Suprapubic skin (tissue), 4 donors: ENCODE measurements at regions not wholly inside any gene's neighbourhood (a gene's known extent, or its start where the extent isn't known, plus 50 kb on each side); places are given as distances from the start of the nearest gene placed in this dataset.

Experiments
- EP300 ChIP-seq: sonication (generic); formaldehyde crosslinking; IDR thresholded peaks from one replicate; pipeline ENCODE4 v1.6.1; 2017; ENCODE audit warnings: antibody characterized with exemption
- POLR2A ChIP-seq, 2 donors: fragments of 450-650 bp; IDR thresholded peaks; one replicate each; pipeline ENCODE4 v1.6.1; 2017; ENCODE audit warnings: antibody characterized with exemption in 2 of 2, mild to moderate bottlenecking in 2 of 2, moderate library complexity in 2 of 2
- POLR2AphosphoS5 ChIP-seq, 3 donors: sonication (generic); formaldehyde crosslinking; IDR thresholded peaks; one replicate each; pipeline ENCODE4 v1.6.1; 2017; ENCODE audit warnings: antibody characterized with exemption in 3 of 3
- TF ChIP-seq, protein P1 (sequence below), 2 donors: fragments of 200-600 bp in 1 of 2; fragments of 450-650 bp in 1 of 2; sonication (generic) in 1 of 2; IDR thresholded peaks; one replicate each; pipeline ENCODE4 v1.5.1; 2016 to 2019; ENCODE audit warnings: antibody characterized with exemption in 2 of 2, mild to moderate bottlenecking in 1 of 2, moderate library complexity in 1 of 2

DNA sequence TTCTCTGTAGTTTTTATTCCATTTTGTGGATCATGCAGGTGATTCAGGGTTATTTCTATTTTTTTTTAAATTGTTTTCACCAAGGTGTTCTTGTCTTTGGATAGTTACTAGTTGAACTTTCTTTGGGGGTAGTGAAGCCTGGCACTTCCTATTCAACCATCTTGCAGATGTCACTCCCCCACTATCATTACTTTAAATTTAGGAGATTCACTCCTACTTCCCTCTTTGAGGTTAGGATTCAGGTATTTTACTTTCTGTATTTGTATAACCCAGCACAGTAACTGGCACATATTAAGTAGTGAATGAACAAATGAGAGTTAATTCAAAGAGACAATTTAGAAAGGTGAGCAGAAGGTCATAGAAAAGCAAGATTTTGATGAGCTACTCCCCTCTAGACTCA is 255.6 kb downstream of the ATP23 start:
- TF ChIP-seq, protein P1, sequence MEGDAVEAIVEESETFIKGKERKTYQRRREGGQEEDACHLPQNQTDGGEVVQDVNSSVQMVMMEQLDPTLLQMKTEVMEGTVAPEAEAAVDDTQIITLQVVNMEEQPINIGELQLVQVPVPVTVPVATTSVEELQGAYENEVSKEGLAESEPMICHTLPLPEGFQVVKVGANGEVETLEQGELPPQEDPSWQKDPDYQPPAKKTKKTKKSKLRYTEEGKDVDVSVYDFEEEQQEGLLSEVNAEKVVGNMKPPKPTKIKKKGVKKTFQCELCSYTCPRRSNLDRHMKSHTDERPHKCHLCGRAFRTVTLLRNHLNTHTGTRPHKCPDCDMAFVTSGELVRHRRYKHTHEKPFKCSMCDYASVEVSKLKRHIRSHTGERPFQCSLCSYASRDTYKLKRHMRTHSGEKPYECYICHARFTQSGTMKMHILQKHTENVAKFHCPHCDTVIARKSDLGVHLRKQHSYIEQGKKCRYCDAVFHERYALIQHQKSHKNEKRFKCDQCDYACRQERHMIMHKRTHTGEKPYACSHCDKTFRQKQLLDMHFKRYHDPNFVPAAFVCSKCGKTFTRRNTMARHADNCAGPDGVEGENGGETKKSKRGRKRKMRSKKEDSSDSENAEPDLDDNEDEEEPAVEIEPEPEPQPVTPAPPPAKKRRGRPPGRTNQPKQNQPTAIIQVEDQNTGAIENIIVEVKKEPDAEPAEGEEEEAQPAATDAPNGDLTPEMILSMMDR (IDR thresholded peaks at IDR 0.05), result no peak
- TF ChIP-seq EP300, result no peak
- TF ChIP-seq POLR2A (IDR thresholded peaks at IDR 0.05), result no peak
- TF ChIP-seq POLR2AphosphoS5 (IDR thresholded peaks at IDR 0.05), result no peak
